HEK293 (cell line): ENCODE measurements at regions not wholly inside any gene's neighbourhood (a gene's known extent, or its start where the extent isn't known, plus 50 kb on each side); places are given as distances from the start of the nearest gene placed in this dataset.

Experiments
- CTCF ChIA-PET: fragments of 350-600 bp; formaldehyde crosslinking; extraction: SDS; loops from one replicate; lab custom pipeline; 2021; ENCODE audit warnings: antibody characterized with exemption; lab: Yijun Ruan, JAX
- POLR2A ChIA-PET: fragments of 300-600 bp; formaldehyde crosslinking; extraction: SDS; loops from one replicate; lab custom pipeline; 2020; ENCODE audit warnings: antibody characterized with exemption, inconsistent platforms; lab: Yijun Ruan, JAX
- H3K27ac ChIP-seq: fragments of 200-500 bp; sonication (Bioruptor generic); 2 replicates; pipeline ENCODE4 v1.5.1; 2014; ENCODE audit warnings: low read depth, low read length, control low read depth, inconsistent platforms; ENCODE audit errors: extremely low read depth
- H3K36me3 ChIP-seq, 2 experiments: fragments of 200-500 bp in 1 of 2; sonication (Bioruptor generic) in 1 of 2; 1 replicate in 1 of 2; 2 replicates in 1 of 2; pipeline ENCODE4 v1.5.1; 2014 to 2017; ENCODE audit warnings: inconsistent platforms in 2 of 2, low read length in 2 of 2; ENCODE audit not compliant: control insufficient read depth in 2 of 2, insufficient read depth in 1 of 2
- H3K4me1 ChIP-seq: fragments of 200-500 bp; sonication (Bioruptor generic); 2 replicates; pipeline ENCODE4 v1.5.1; 2014; ENCODE audit warnings: mild to moderate bottlenecking, low read length, inconsistent platforms; ENCODE audit not compliant: control insufficient read depth, insufficient read depth
- H3K4me3 ChIP-seq: 2 replicates; pipeline ENCODE4 v1.5.1; 2011; ENCODE audit warnings: low read depth, mild to moderate bottlenecking, control low read depth, low read length, moderate library complexity
- H3K9me3 ChIP-seq: fragments of 200-500 bp; sonication (Bioruptor generic); 2 replicates; pipeline ENCODE4 v1.5.1; 2014; ENCODE audit warnings: low read depth, low read length, inconsistent platforms; ENCODE audit not compliant: control insufficient read depth, insufficient read depth
- EGR2 ChIP-seq: fragments of 450-650 bp; formaldehyde crosslinking; IDR thresholded peaks from 2 replicates; pipeline ENCODE4 v1.5.1; 2016; ENCODE audit warnings: low read depth, missing biosample characterization, missing genetic modification characterization
- ELK4 ChIP-seq: IDR thresholded peaks from 2 replicates; pipeline ENCODE4 v1.6.1; 2011; ENCODE audit warnings: mild to moderate bottlenecking, low read depth, low read length, borderline replicate concordance
- KLF17 ChIP-seq: fragments of 450-650 bp; formaldehyde crosslinking; IDR thresholded peaks from 2 replicates; pipeline ENCODE4 v1.5.1; 2016; ENCODE audit warnings: missing biosample characterization, missing genetic modification characterization
- KLF7 ChIP-seq: fragments of 450-650 bp; formaldehyde crosslinking; IDR thresholded peaks from 2 replicates; pipeline ENCODE4 v1.5.1; 2016; ENCODE audit warnings: missing biosample characterization, missing genetic modification characterization, borderline replicate concordance
- MYNN ChIP-seq: fragments of 450-650 bp; formaldehyde crosslinking; IDR thresholded peaks from 2 replicates; pipeline ENCODE4 v1.5.1; 2016; ENCODE audit warnings: missing biosample characterization, missing genetic modification characterization, borderline replicate concordance
- REPIN1 ChIP-seq: fragments of 450-650 bp; formaldehyde crosslinking; IDR thresholded peaks from 2 replicates; pipeline ENCODE4 v1.5.1; 2017; ENCODE audit warnings: missing biosample characterization, missing genetic modification characterization, low read depth
- SCRT2 ChIP-seq: fragments of 450-650 bp; formaldehyde crosslinking; IDR thresholded peaks from 2 replicates; pipeline ENCODE4 v1.5.1; 2016; ENCODE audit warnings: missing biosample characterization, missing genetic modification characterization
- ZBTB10 ChIP-seq: fragments of 450-650 bp; formaldehyde crosslinking; IDR thresholded peaks from 2 replicates; pipeline ENCODE4 v1.5.1; 2016; ENCODE audit warnings: missing biosample characterization, missing genetic modification characterization
- ZBTB11 ChIP-seq: fragments of 450-650 bp; formaldehyde crosslinking; conservative IDR thresholded peaks from 2 replicates; pipeline ENCODE4 v1.5.1; 2016; ENCODE audit warnings: low read depth, missing biosample characterization, missing genetic modification characterization
- ZBTB17 ChIP-seq: fragments of 450-650 bp; formaldehyde crosslinking; IDR thresholded peaks from 2 replicates; pipeline ENCODE4 v1.5.1; 2016; ENCODE audit warnings: missing biosample characterization, missing genetic modification characterization
- ZBTB48 ChIP-seq: fragments of 450-650 bp; formaldehyde crosslinking; IDR thresholded peaks from 2 replicates; pipeline ENCODE4 v1.5.1; 2016; ENCODE audit warnings: missing biosample characterization, missing genetic modification characterization
- ZNF140 ChIP-seq: fragments of 450-650 bp; formaldehyde crosslinking; IDR thresholded peaks from 2 replicates; pipeline ENCODE4 v1.5.1; 2016; ENCODE audit warnings: missing biosample characterization, missing genetic modification characterization
- ZNF169 ChIP-seq: fragments of 450-650 bp; formaldehyde crosslinking; IDR thresholded peaks from 2 replicates; pipeline ENCODE4 v1.5.1; 2016; ENCODE audit warnings: missing biosample characterization, missing genetic modification characterization
- ZNF23 ChIP-seq: fragments of 450-650 bp; formaldehyde crosslinking; IDR thresholded peaks from 2 replicates; pipeline ENCODE4 v1.5.1; 2016; ENCODE audit warnings: missing biosample characterization, missing genetic modification characterization, borderline replicate concordance
- ZNF514 ChIP-seq: fragments of 450-650 bp; formaldehyde crosslinking; IDR thresholded peaks from 2 replicates; pipeline ENCODE4 v1.5.1; 2016; ENCODE audit warnings: missing biosample characterization, missing genetic modification characterization
- ZNF521 ChIP-seq: fragments of 450-650 bp; formaldehyde crosslinking; IDR thresholded peaks from 2 replicates; pipeline ENCODE4 v1.5.1; 2017; ENCODE audit warnings: missing biosample characterization, mild to moderate bottlenecking, missing genetic modification characterization
- ZNF529 ChIP-seq: fragments of 450-650 bp; formaldehyde crosslinking; IDR thresholded peaks from 2 replicates; pipeline ENCODE4 v1.5.1; 2017; ENCODE audit warnings: missing genetic modification characterization, missing biosample characterization; ENCODE audit not compliant: insufficient replicate concordance
- ZNF621 ChIP-seq: fragments of 450-650 bp; formaldehyde crosslinking; IDR thresholded peaks from 2 replicates; pipeline ENCODE4 v1.5.1; 2017; ENCODE audit warnings: missing biosample characterization, missing genetic modification characterization
- ZNF664 ChIP-seq: fragments of 450-650 bp; formaldehyde crosslinking; IDR thresholded peaks from 2 replicates; pipeline ENCODE4 v1.5.1; 2016; ENCODE audit warnings: missing biosample characterization, missing genetic modification characterization
- ZNF776 ChIP-seq: fragments of 450-650 bp; formaldehyde crosslinking; IDR thresholded peaks from 2 replicates; pipeline ENCODE4 v1.5.0; 2017; ENCODE audit warnings: missing biosample characterization, missing genetic modification characterization, borderline replicate concordance

- TF ChIP-seq ZBTB11 (no peak), ZNF514 (tag by site-specific recombination) (no peak), ZBTB17 (no peak), ZBTB48 (tag by site-specific recombination) (no peak), ELK4 (no peak), KLF7 (tag by site-specific recombination) (no peak), ZNF169 (tag by site-specific recombination) (no peak), ZNF140 (tag by site-specific recombination) (no peak), ZNF776 (tag by site-specific recombination) (no peak), EGR2 (tag by site-specific recombination) (no peak), SCRT2 (tag by site-specific recombination) (no peak), ZNF664 (tag by site-specific recombination) (no peak), KLF17 (tag by site-specific recombination) (no peak), ZNF621 (tag by site-specific recombination) (no peak), ZNF529 (no peak), ZBTB10 (tag by site-specific recombination) (no peak), REPIN1 (tag by site-specific recombination) (no peak), ZNF521 (tag by site-specific recombination) (no peak), ZNF23 (tag by site-specific recombination) (no peak), MYNN (no peak)
- POLR2A ChIA-PET = no interaction called here
- Histone ChIP-seq H3K4me1 (no peaks in the 10 kb centered on the region), H3K36me3 (no peaks in the 10 kb centered on the region), H3K27ac (no peak overlapping the region), H3K4me3 (no peak overlapping the region), H3K9me3 (no peaks in the 10 kb centered on the region)
- CTCF ChIA-PET = no interaction called here
Measured at GRCh38 chr7:31423994-31424393, 83.5 kb upstream of the NEUROD6 start.
